ENCODE measurements at regions not wholly inside any gene's neighbourhood (a gene's known extent, or its start where the extent isn't known, plus 50 kb on each side); places are given as distances from the start of the nearest gene placed in this dataset.

GRCh38 chr18:42334931-42335330 is 379.9 kb downstream of the PIK3C3 start:
- no peak for TF ChIP-seq CTCF (IDR thresholded peaks at IDR 0.05)
- no peak for TF ChIP-seq EZH2 (IDR thresholded peaks at IDR 0.05)
- no peak for TF ChIP-seq EZH2phosphoT487 (IDR thresholded peaks at IDR 0.05)

Measured in neural progenitor cell (in vitro differentiated cells).